Chondrocyte (in vitro differentiated cells): ENCODE measurements at regions not wholly inside any gene's neighbourhood (a gene's known extent, or its start where the extent isn't known, plus 50 kb on each side); places are given as distances from the start of the nearest gene placed in this dataset.

Experiments used
- DNase-seq: peaks from one replicate; pipeline ENCODE4 v3.0.0; 2021; ENCODE audit warnings: mixed read lengths, low spot score
- H3K27ac Mint-ChIP-seq: one replicate; pipeline ENCODE4 v1.8.0; 2021; ENCODE audit warnings: mild to moderate bottlenecking, moderate library complexity, mixed read lengths; ENCODE audit not compliant: unreplicated experiment
- H3K27me3 Mint-ChIP-seq: 2 replicates; pipeline ENCODE4 v1.8.0; 2021; ENCODE audit warnings: low read depth, mixed read lengths
- H3K36me3 Mint-ChIP-seq: 2 replicates; pipeline ENCODE4 v1.8.0; 2021; ENCODE audit warnings: low read depth, mixed read lengths
- H3K4me1 Mint-ChIP-seq: 2 replicates; pipeline ENCODE4 v1.8.0; 2021; ENCODE audit warnings: low read depth, mild to moderate bottlenecking, mixed read lengths
- H3K4me3 Mint-ChIP-seq: one replicate; pipeline ENCODE4 v1.8.0; 2021; ENCODE audit warnings: mild to moderate bottlenecking, moderate library complexity, mixed read lengths; ENCODE audit not compliant: unreplicated experiment
- H3K9me3 Mint-ChIP-seq: 2 replicates; pipeline ENCODE4 v1.8.0; 2021; ENCODE audit warnings: low read depth, mixed read lengths
- CTCF ChIP-seq: fragments of 200-600 bp; sonication (generic); IDR thresholded peaks from 2 replicates; pipeline ENCODE4 v1.5.0; 2021; ENCODE audit warnings: antibody characterized with exemption, mild to moderate bottlenecking, moderate library complexity

DNA sequence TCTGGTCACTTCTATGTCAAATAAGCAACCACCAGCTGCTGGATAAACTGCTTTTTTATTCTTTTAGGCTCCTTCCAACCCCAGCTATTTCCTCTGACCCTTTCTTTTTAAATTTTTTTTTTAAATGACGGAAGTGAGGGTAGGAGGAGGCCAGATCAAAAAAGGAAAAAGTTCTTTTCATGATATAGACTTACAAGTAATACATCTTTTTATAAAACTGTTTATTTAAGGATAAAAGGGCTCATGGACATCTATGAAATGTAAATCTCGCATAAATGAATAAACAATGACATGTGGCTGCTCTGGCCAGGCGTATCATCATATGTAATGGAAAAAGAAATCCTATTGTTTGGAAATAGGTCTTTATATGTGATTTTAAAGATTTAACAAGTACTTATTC is 169.0 kb upstream of the ATP2B1 start:
- no peaks in the 10 kb centered on the region for H3K36me3 Mint-ChIP-seq
- H3K4me3 Mint-ChIP-seq, result no peak overlapping the region
- H3K27ac Mint-ChIP-seq, result no peak overlapping the region
- no peak for TF ChIP-seq CTCF
- no peak for DNase-seq
- peaks cover 29% of the 10 kb centered on the region for H3K4me1 Mint-ChIP-seq
- no peaks in the 10 kb centered on the region for H3K27me3 Mint-ChIP-seq
- H3K9me3 Mint-ChIP-seq, result no peaks in the 10 kb centered on the region

DNA sequence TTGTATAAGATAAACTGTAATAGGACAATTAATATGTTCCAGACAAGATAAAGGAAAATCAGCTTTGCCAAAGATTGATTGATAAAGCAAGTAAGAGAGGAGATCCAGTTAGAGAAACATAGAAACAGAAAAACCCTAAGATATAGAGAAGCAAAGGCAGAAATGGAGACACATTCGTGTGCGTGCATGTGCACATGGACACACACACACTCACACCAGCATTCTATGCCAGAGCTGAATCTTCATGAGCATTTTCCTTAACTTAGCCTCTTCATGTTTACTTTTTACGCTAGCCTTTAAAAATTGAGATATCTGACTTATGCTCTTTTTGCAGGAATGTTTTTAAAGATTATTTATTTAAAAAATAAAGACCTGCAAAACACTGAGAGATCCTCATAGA is 168.5 kb upstream of the ATP2B1 start:
- Mint-ChIP-seq H3K4me1 (peaks cover 27% of the 10 kb centered on the region), H3K4me3 (no peak overlapping the region), H3K9me3 (no peaks in the 10 kb centered on the region), H3K36me3 (no peaks in the 10 kb centered on the region), H3K27ac (no peak overlapping the region), H3K27me3 (no peaks in the 10 kb centered on the region)
- no peak for TF ChIP-seq CTCF
- no peak for DNase-seq

DNA sequence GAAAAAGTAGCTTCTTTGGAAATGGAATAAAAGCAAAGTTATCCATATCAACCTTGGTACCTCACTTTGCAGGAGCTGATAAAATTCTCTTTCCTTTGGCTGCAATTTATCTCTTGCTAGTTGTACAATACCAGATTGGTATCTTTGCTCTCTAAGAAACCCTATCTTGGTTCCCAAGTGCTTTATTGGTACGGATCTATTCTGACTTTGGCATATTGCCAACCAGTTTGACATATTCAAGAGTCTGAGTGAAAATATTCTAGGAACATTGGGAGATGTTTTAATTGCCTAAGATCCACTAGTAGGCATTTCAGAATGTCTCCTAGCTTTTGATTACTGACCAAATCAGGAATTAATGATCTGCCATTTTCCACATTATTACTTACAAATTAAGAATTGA is 167.2 kb upstream of the ATP2B1 start:
- Mint-ChIP-seq H3K36me3 (peaks cover 5% of the 10 kb centered on the region), H3K4me3 (no peak overlapping the region), H3K27me3 (no peaks in the 10 kb centered on the region), H3K9me3 (peaks cover 6% of the 10 kb centered on the region), H3K4me1 (peaks cover 23% of the 10 kb centered on the region), H3K27ac (no peak overlapping the region)
- no peak for DNase-seq
- no peak for TF ChIP-seq CTCF

- Mint-ChIP-seq H3K36me3 (peaks cover 8% of the 10 kb centered on the region), H3K27ac (no peak overlapping the region)
- TF ChIP-seq CTCF, result no peak
Observed at GRCh38 chr12:89875225-89875624, 166.6 kb upstream of the ATP2B1 start.

DNA sequence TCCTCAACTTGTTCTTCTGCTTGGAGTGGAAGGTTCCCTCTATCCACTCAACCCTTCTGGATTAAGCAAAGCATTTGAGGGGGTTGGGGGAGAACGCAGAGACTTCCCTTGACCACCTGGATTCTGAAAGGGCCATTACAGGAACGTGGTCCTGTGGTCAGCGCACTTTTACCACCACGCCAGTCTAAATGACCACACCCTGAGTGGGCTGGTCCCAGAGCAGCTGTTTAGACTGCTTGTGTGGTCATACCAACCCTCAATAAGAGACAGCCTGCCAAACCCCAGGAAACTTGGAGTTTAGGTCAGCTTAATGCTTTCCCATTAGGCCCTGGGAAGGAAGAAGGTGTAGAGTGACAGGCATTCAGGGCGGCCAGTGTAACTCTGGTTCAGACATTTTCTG is 165.5 kb upstream of the ATP2B1 start:
- peaks cover 23% of the 10 kb centered on the region for H3K4me1 Mint-ChIP-seq
- peaks cover 9% of the 10 kb centered on the region for H3K36me3 Mint-ChIP-seq
- H3K4me3 Mint-ChIP-seq, result no peak overlapping the region
- DNase-seq, result no peak
- no peak for TF ChIP-seq CTCF
- H3K27ac Mint-ChIP-seq, result peak overlapping the region; percentile 70
- H3K9me3 Mint-ChIP-seq, result peaks cover 14% of the 10 kb centered on the region
- no peaks in the 10 kb centered on the region for H3K27me3 Mint-ChIP-seq

More at GRCh38 chr12:89875225-89875624, 166.6 kb upstream of the ATP2B1 start:
- no peaks in the 10 kb centered on the region for H3K27me3 Mint-ChIP-seq
- no peak overlapping the region for H3K4me3 Mint-ChIP-seq
- H3K9me3 Mint-ChIP-seq, result peaks cover 8% of the 10 kb centered on the region
- DNase-seq, result no peak
- H3K4me1 Mint-ChIP-seq, result peaks cover 23% of the 10 kb centered on the region
